ENCODE measurements at regions not wholly inside any gene's neighbourhood (a gene's known extent, or its start where the extent isn't known, plus 50 kb on each side); places are given as distances from the start of the nearest gene placed in this dataset.

- no peak for DNase-seq
Observed at GRCh38 chr12:92213166-92213565, 67.5 kb upstream of the BTG1 start.

GRCh38 chr12:92210071-92210470, 64.4 kb upstream of the BTG1 start:
- DNase-seq = no peak

- DNase-seq = no peak
Observed at GRCh38 chr12:92208613-92209121, 63.0 kb upstream of the BTG1 start.

- DNase-seq = no peak
Observed at GRCh38 chr12:92206596-92206995, 61.0 kb upstream of the BTG1 start.

- no peak for DNase-seq
Observed at GRCh38 chr12:92206011-92206410, 60.4 kb upstream of the BTG1 start.

- DNase-seq = no peak
Observed at GRCh38 chr12:92199819-92200576, 54.4 kb upstream of the BTG1 start.

GRCh38 chr12:92197815-92198214, 52.2 kb upstream of the BTG1 start:
- no peak for DNase-seq

GRCh38 chr12:92196368-92196767, 50.7 kb upstream of the BTG1 start:
- DNase-seq = no peak
